NCI-H2081 (cell line): ENCODE measurements at regions not wholly inside any gene's neighbourhood (a gene's known extent, or its start where the extent isn't known, plus 50 kb on each side); places are given as distances from the start of the nearest gene placed in this dataset.
A peak's percentile ranks its signal among the peaks of the same experiment; 100 is the strongest.
"Not testable (repeated sequence)": the region's sequence is repeated elsewhere in the genome, so short reads cannot be mapped to it uniquely, and the experiment has no call there.

ENCODE experiments used
- DNase-seq, 2 experiments: peaks; one replicate each; lab custom pipeline; 2025; lab: John Stamatoyannopoulos, UW

DNA sequence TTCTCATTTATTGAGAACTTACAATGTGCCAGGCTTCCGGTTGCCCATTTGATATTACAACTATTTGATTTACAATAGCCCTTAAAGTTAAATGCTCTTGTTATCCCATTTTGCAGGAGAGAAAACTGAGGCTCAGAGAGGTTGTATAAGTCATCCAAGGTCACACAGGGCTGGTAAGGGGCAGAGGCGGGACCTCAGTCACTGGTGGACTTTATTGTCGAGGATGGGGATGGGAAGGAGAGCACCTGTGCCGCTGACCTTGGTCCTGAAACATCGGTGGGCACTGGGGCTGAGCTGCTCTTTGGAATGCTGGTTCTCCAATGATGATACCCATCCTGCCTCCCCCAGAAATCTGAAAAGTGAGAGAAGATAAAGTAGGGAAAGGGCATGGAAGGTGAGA lies 265.4 kb downstream of the MIAT start:
- no peak for DNase-seq

DNA sequence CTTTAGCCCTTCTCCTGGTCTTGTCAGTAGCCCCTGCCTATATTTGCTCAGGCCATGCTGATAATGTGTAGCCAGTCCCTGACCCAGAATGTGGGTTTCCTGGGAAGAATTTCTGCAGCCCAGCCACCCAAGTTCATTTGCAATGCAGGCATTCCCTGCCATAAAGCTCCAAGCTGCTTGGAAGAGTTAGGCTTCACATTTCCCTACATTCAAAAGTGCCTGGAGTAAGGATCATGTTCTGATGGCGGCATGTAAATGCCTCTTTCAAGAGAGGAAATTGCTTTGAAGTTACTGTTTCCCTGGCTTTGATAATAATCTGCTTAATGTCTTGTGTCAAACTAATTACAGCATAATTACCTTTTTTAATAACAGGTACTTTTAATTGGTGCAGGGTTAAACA lies 266.1 kb downstream of the MIAT start:
- DNase-seq = no peak

DNA sequence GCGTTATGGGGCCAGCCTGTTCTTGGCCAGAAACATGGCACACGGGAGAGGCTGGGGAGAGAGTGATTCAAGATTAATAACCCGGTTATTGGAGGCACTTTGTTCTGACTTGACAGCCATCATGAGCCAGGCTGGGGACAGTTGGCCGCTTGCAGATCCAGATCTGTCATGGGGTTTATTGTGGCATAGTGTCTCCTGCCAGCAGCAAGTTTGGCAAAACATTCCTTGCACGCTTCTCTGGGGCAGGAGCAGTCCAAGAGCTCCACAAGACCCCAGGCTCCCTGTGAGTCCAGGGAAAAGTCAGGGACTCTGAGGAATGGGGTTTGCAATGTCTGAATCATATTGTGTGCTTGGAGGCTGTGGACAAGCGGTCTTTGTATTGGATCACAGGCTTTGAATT lies 270.4 kb downstream of the MIAT start:
- no peak for DNase-seq

- DNase-seq = no peak
Measured at GRCh38 chr22:26931471-26931870, 274.1 kb downstream of the MIAT start.

DNA sequence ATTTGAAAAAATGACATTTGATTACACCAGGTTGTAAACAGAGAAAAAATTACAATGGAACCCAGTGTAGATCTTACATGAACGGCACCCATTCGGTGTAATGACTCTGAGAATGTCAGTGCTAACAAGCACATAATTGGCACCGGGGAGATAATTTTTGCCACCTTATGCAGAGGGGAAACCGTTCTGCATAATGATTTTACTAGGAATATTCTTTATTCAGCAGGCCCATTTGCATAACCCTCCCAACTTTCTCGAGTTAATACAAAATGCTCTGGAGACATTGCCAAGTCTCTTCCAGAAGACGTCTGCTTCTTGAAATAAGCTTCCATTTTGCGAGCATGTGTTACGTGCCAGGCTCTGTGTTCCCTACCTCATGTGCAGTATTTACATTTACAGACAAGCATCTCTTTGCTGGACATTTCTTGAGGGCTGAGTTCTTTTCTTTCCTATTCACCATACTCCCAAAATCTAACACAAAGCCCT lies 275.8 kb downstream of the MIAT start:
- no peak for DNase-seq

DNA sequence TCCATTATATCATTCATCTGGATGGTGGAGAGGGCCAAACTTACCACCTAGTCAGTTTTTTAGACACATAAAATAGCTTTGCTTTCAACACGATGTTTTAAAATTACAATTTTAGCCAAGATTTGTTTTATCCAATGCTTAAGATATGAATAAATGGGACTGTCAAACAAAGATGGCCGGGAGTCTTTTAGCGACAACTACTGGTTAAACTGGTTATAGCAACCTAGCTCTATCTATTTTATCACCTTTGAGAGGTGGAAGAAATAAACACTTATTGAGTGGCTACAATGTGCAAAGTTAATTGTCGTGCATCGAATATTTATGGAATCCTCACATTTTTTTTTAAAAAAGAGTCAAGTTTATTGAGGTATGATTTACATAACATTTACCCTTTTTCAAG lies 279.8 kb downstream of the MIAT start:
- no peak for DNase-seq

GRCh38 chr22:26939466-26939865 lies 282.1 kb downstream of the MIAT start:
- no peak for DNase-seq

DNA sequence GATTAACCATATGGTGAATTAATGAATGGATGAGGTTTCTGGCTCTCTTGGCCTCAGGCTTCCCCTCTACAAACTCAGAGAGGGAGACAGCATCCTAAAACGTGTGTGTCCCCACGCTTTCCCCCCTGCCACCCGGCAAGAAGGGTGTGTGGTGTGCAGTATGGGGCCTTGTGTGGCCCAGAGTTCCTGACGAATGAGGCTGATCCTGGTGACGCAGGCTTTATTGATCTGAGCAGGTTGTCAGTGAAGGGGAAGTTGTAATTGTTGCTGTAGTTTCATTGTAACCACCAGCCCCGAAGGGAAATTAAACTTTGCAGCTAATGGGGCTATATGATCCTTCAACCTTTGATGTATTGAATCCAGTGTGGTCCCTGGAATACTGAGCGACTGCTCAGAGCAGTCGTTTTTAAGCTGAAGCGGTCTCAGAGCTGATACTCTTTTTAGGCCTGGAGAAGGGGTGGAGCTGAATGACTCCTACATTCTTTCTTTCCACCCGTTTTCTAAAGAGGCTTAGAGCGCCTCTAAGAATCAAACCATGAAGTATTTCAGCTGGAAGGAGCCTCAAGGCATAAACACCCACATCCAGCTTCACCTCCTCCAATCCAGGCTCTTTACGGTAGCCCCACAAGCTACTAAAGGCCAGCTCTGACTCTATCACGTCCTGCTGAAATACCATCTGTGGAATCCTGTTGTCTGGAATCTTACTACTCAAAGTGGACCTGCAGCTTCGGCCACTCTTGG lies 284.7 kb downstream of the MIAT start:
- no peak for DNase-seq

DNA sequence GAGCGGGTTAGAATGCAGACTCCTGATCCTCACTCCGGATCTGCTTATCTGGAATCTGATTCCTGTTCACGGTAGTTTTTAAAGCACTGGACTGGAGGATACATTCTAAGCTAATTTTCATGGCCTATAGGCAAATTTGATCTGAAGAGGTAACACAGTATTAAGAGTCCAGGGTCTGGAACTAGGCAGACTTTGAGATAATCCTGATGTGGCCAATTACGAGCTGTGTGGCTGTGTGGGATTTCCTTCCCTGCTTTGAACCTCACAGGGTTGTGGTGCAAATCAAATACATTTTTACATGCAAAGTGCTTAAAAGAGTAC lies 285.2 kb downstream of the MIAT start:
- no peak for DNase-seq

DNA sequence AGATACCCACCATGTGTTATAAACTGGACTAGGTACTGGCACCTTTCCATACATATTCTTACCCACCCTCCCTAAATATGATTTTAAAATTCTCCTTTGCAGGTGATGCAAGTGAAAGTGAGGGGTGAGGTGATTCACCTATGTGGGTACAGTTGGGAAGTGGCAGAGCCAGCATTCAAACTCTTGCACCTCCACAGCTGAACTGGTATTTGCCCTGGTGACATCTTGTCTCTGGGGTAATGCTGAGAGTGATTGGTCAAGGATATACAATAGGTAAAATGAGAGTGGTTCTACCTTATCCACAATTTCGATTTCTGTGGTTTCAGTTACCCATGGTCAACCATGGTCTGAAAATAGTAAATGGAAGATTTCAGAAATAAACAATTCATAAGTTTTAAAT lies 288.2 kb downstream of the MIAT start:
- DNase-seq = no peak

- DNase-seq = no peak
Measured at GRCh38 chr22:26949193-26949592, 291.8 kb downstream of the MIAT start.

- DNase-seq = not testable (repeated sequence)
Measured at GRCh38 chr22:26951139-26951538, 293.8 kb downstream of the MIAT start.

DNA sequence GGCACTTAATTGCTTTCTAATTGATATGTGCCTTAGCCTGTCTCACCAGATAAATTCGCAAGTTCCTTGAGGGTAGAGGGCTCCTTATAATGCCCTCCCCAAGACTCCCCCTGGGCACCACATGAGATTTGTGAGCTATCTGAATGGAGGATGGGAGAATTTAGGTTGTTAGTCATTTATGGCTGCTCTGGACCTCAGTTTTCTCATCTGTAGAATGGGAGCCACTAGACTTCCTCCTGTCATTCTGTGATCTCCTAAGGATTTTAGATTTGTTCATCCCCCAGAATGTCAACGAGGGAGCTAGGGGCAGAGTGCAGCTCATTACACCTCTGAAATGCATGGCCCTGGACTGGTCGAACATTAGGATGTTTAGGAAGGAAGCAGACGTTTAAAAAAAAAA lies 294.6 kb downstream of the MIAT start:
- no peak for DNase-seq

GRCh38 chr22:26952451-26953011 lies 295.1 kb downstream of the MIAT start:
- DNase-seq = peak; percentile 6 to 46

DNA sequence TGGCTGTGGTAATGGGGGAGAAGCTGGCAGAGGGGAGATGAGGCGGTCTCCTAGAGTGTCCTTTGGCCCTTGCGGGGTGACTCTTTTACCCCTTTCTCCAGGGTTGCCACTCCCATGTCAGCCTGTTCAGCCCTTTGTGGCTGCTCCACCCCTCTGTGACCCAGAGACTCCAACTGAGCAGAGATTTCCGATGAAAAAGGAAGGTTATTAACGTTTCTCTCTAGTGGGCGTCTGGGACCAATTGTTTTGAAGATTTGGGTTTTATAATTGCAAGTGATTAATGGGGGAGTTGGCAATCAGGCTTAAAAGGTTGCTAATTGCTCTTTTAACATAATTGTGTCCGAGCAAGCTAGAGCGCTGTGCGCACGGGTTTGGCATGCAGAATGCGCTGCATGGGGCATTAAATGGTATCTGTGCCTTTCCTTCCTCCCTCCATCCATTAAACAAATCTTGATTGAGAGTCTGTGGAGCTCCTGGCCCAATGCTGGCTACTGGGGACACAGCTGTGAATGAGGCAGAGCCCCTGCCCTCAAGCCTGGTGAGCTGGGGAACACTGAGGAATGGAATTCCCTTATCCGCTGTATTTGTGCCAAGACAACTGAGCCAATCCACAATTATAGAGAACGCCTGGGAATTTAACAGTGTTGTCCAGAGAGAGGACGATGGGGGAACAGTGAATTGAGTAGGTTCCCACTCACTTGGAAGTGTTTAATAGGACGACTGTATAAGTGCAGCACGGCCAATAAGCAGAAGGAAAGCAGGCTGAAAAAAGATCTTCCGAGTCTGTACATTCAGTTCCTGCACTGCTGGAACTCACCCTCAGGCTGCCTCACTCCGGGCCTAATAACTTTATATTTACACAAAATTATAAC lies 295.9 kb downstream of the MIAT start:
- peak in 1 of 2 experiments; percentile 29 for DNase-seq

DNA sequence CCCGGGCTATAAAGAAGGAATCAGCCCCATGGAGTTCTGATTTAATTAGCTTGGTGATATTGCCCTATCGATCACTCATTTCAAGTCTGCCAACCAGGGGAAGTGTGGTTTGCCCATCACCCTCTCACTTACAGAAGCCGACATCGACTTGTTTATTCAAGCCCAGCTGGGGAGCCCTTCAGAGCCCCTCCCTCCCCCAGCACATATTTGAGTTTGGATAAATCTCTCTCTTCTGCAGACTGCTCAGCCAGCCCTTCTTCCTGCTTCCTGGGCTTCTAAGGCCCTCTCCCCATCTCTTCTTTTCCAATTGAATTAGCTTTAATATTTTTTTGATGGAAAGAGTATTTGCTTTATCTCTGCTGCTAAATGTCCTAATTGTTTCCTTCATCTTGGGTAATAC lies 299.0 kb downstream of the MIAT start:
- peak in 1 of 2 experiments; percentile 46 for DNase-seq

DNA sequence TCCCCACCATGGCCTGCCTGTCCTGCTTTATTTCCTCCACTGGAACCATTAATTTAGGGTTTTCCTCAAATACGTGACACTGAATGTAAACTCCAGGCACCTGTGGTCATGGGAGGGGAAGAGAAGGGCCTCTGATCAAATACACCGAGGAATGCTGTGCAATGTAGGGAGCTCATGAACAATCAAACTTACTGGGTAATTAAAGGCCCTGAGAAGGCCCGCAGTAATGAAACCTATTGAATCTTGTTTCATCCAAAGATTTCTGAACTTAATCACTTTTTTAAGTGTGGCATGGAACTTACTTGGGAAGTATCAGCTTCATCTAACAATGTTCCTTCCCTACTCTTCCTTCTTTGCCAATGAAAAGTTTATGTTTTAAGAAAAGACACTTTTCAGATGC lies 299.8 kb downstream of the MIAT start:
- no peak for DNase-seq

DNA sequence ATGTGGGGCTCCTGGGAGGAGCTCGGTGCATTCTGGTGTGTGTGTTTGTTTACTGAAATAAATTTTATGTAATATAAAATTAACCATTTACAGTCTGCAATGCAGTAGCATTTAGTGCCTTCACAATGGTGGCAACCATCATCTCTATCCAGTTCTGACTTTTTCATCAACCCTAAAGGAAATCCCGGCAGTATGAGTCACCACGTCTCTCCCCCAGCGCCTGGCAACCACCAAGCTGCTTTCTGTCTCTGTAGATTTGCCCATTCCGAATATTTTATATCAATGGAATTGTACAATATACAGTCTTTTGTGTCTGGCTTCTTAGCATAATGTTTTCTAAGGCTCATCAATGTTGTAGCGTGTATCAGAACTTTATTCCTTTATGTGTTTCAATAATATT lies 300.5 kb downstream of the MIAT start:
- no peak for DNase-seq

- DNase-seq = no peak
Measured at GRCh38 chr22:26958378-26958777, 301.0 kb downstream of the MIAT start.

DNA sequence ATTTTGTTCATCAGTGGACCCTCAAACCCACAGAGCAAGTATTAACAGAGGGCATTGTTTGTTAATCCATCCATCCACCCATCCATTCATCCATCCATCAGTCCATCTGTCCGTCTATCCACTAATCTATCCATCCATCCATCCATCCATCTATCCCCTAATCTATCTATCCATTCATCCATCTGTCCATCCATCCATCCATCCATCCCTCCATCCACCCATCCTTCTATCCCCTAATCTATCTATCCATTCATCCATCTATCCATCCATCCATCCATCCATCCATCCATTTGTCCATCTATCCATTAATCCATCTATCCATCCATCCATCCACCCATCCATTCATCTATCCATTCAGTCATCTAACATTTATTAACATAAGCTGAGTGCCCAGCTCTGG lies 307.3 kb downstream of the MIAT start:
- DNase-seq = no peak

GRCh38 chr22:26967282-26967681 lies 309.9 kb downstream of the MIAT start:
- DNase-seq = no peak

DNA sequence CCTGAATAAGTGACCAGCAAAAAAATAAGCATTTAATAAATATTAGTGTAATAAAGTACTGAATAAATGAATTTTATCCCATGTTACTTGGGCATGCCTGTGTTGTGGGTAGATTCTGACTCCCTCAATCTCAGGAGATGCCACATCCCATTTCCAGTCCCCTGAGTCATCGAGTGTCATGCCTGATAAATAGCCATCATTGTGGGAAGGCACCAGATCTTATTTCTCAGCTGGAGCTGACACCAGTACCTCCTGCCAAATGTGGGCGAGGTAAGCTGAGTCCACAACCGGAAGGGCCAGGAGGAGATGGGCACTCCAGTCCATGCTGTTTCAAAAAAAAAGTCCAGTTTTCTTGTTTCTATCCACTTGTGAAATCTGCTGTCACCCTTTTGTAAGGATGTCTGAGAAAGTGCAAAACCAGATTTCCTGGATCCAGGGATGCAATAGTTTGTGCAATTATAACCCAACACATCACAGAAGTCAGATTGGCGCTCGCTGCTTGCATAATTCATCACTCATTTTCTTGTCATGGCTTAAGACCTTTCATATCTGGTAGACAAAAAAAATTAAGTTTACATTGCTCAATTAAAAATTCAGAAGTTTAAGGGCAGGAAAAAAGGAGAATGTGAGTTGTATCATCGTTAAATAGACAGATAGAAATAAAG lies 311.6 kb downstream of the MIAT start:
- no peak for DNase-seq
